GM12878 (cell line): ENCODE measurements at regions not wholly inside any gene's neighbourhood (a gene's known extent, or its start where the extent isn't known, plus 50 kb on each side); places are given as distances from the start of the nearest gene placed in this dataset.

Experiments
- ATAC-seq: fragments of 200-7000 bp; cut with Tn5 transposase; 3 replicates; pipeline ENCODE4 v1.9.1; 2020; ENCODE audit warnings: mild to moderate bottlenecking, moderate library complexity
- BruUV-seq: library from RNA; stranded (reverse); fragments of 400-500 nt; replicated peaks from 2 replicates; lab custom pipeline; 2021; lab: Mats Ljungman, UMichigan
- CTCF ChIA-PET: fragments of 300-600 bp; sonication (Branson Sonifier 250); formaldehyde crosslinking; extraction: SDS; loops from one replicate; lab custom pipeline; 2021; ENCODE audit warnings: inconsistent platforms; lab: Yijun Ruan, JAX
- POLR2A ChIA-PET: fragments of 350-600 bp; formaldehyde crosslinking; extraction: SDS; loops from one replicate; lab custom pipeline; 2021; ENCODE audit warnings: inconsistent platforms; lab: Charles Lee
- RAD21 ChIA-PET: fragments of 300-600 bp; sonication (Branson Sonifier 250); formaldehyde crosslinking; loops from one replicate; lab custom pipeline; 2023; ENCODE audit warnings: antibody characterized with exemption; ENCODE audit not compliant: unreplicated experiment; lab: Charles Lee
- SMC1A ChIA-PET: fragments of 300-600 bp; sonication (Branson Sonifier 250); formaldehyde crosslinking; loops from one replicate; lab custom pipeline; 2023; ENCODE audit not compliant: unreplicated experiment, uncharacterized antibody; lab: Charles Lee
- DNase-seq: peaks from one replicate; pipeline ENCODE4 v3.0.0-alpha.2; 2011; ENCODE audit warnings: low read depth, low spot score
- FAIRE-seq: peaks from 3 replicates; lab custom pipeline; 2011; peaks lifted over from hg19 to GRCh38; lab: Jason Lieb, UNC
- H2AFZ ChIP-seq: 2 replicates; pipeline ENCODE4 v1.6.0; 2011; ENCODE audit warnings: low read depth, low read length, control low read depth; ENCODE audit not compliant: control insufficient read depth
- H3K27ac ChIP-seq: 2 replicates; pipeline ENCODE4 v1.5.1; 2011; ENCODE audit warnings: control low read depth; ENCODE audit not compliant: control insufficient read depth, insufficient read depth
- H3K27me3 ChIP-seq, 2 experiments: replicated peaks in 1 of 2; 2 replicates each; pipeline versions ENCODE4 v1.6.0 to v1.6.1; 2011; ENCODE audit warnings: low read length in 1 of 2; ENCODE audit not compliant: control insufficient read depth in 2 of 2, insufficient read depth in 2 of 2
- H3K36me3 ChIP-seq, 2 experiments: 2 replicates each; pipeline ENCODE4 v1.5.1; 2011; ENCODE audit warnings: low read length in 1 of 2; ENCODE audit not compliant: control insufficient read depth in 2 of 2, insufficient read depth in 2 of 2
- H3K4me1 ChIP-seq: 2 replicates; pipeline ENCODE4 v1.6.1; 2011; ENCODE audit warnings: mild to moderate bottlenecking, low read length, moderate library complexity, mixed read lengths; ENCODE audit not compliant: control insufficient read depth, insufficient read depth
- H3K4me2 ChIP-seq: 2 replicates; pipeline ENCODE4 v1.6.0; 2011; ENCODE audit warnings: control low read depth; ENCODE audit not compliant: control insufficient read depth, insufficient read depth
- H3K4me3 ChIP-seq: fragments of 200-600 bp; sonication (generic); 2 replicates; pipeline ENCODE4 v1.5.1; 2016
- H3K79me2 ChIP-seq: 2 replicates; pipeline ENCODE4 v1.6.0; 2011; ENCODE audit warnings: low read length; ENCODE audit not compliant: control insufficient read depth, insufficient read depth
- H3K9ac ChIP-seq: 2 replicates; pipeline ENCODE4 v1.8.0; 2011; ENCODE audit warnings: low read length, control low read depth, mixed read lengths; ENCODE audit not compliant: control insufficient read depth, insufficient read depth
- H3K9me3 ChIP-seq: replicated peaks from 3 replicates; pipeline ENCODE4 v1.5.1; 2011; ENCODE audit warnings: mild to moderate bottlenecking, low read length; ENCODE audit not compliant: control insufficient read depth, insufficient read depth
- H4K20me1 ChIP-seq: 2 replicates; pipeline ENCODE4 v1.6.0; 2011; ENCODE audit not compliant: control insufficient read depth, insufficient read depth
- CHD1 ChIP-seq: IDR thresholded peaks from 2 replicates; pipeline ENCODE4 v1.6.1; 2012; ENCODE audit warnings: low read depth, low read length, improper control_type of control experiment
- IRF4 ChIP-seq: IDR thresholded peaks from 2 replicates; pipeline ENCODE4 v1.6.1; 2011; ENCODE audit warnings: low read depth, low read length
- MXI1 ChIP-seq: fragments of 150-350 bp; IDR thresholded peaks from 2 replicates; pipeline ENCODE4 v1.6.1; 2011; ENCODE audit warnings: low read depth, mild to moderate bottlenecking, inconsistent platforms, low read length, improper control_type of control experiment
- MYC ChIP-seq: IDR thresholded peaks from 2 replicates; pipeline ENCODE4 v1.6.1; 2011; ENCODE audit warnings: mild to moderate bottlenecking, low read length, moderate library complexity, inconsistent platforms; ENCODE audit not compliant: insufficient read depth, insufficient replicate concordance, insufficient read length, severe bottlenecking
- NR2F1 ChIP-seq: fragments of 450-650 bp; conservative IDR thresholded peaks from 2 replicates; pipeline ENCODE4 v1.6.1; 2017; ENCODE audit warnings: mild to moderate bottlenecking
- NRF1 ChIP-seq: conservative IDR thresholded peaks from 2 replicates; pipeline ENCODE4 v1.6.1; 2011; ENCODE audit warnings: mild to moderate bottlenecking, low read depth, low read length, improper control_type of control experiment
- SUPT20H ChIP-seq: IDR thresholded peaks from 2 replicates; pipeline ENCODE4 v1.6.1; 2011; ENCODE audit warnings: low read depth, mild to moderate bottlenecking, low read length, moderate library complexity, borderline replicate concordance; ENCODE audit not compliant: control insufficient read depth
- TCF3 ChIP-seq: IDR thresholded peaks from 2 replicates; pipeline ENCODE4 v1.6.1; 2012; ENCODE audit warnings: low read depth, mild to moderate bottlenecking, low read length, borderline replicate concordance; ENCODE audit not compliant: insufficient read depth
- TCF7 ChIP-seq: IDR thresholded peaks from 2 replicates; pipeline ENCODE4 v1.6.1; 2014; ENCODE audit warnings: antibody characterized with exemption, borderline replicate concordance
- ZNF217 ChIP-seq: fragments of 450-650 bp; IDR thresholded peaks from 2 replicates; pipeline ENCODE4 v1.6.1; 2017; ENCODE audit warnings: antibody characterized with exemption, mild to moderate bottlenecking
- WGBS: methylation state at CpG from one replicate; pipeline ENCODE4 v1.1.6; 2016; ENCODE audit warnings: low lambda C conversion rate; ENCODE audit not compliant: insufficient replicate concordance, insufficient coverage; ENCODE audit errors: missing lambda C conversion rate; 5-methylcytosine and 5-hydroxymethylcytosine counted together
- in situ Hi-C: fragments of 300-500 bp; cut with MboI; formaldehyde crosslinking; loops from 9 replicates; pipeline ENCODE4 v1.14.3; 2018; ENCODE audit warnings: mixed read lengths
- intact Hi-C: fragments of 100-400 bp; cut with micrococcal nuclease; formaldehyde crosslinking; loops from one replicate; pipeline ENCODE4 v1.14.2; 2022; ENCODE audit not compliant: unreplicated experiment
- TF ChIP-seq, protein P1 (sequence below): fragments of 450-650 bp; conservative IDR thresholded peaks from 2 replicates; pipeline ENCODE4 v1.6.1; 2017; ENCODE audit warnings: mild to moderate bottlenecking, moderate library complexity
- TF ChIP-seq, protein P2 (sequence below): fragments of 150-350 bp; IDR thresholded peaks from 2 replicates; pipeline ENCODE4 v1.6.1; 2014; ENCODE audit warnings: mild to moderate bottlenecking, low read depth, low read length

DNA sequence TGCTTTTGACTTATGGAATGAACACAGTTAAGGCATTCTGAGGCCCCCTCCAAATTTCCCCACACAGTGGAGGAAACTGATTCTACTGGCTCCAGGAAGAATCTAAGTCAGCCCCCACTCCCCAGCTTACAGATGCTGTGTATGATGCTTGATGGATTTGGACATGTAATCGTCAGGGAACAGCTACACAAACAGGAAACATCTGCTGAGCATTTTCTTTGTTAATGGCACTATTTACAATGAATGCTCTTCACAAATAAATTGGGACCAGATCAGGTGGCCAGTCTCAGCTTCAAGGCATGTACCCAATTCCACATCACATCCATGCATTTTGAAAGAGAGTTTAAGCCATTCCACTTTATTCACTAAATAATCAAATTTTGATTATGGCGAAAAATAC is 562.3 kb downstream of the SOX11 start (continued):
- TF ChIP-seq, protein P1, sequence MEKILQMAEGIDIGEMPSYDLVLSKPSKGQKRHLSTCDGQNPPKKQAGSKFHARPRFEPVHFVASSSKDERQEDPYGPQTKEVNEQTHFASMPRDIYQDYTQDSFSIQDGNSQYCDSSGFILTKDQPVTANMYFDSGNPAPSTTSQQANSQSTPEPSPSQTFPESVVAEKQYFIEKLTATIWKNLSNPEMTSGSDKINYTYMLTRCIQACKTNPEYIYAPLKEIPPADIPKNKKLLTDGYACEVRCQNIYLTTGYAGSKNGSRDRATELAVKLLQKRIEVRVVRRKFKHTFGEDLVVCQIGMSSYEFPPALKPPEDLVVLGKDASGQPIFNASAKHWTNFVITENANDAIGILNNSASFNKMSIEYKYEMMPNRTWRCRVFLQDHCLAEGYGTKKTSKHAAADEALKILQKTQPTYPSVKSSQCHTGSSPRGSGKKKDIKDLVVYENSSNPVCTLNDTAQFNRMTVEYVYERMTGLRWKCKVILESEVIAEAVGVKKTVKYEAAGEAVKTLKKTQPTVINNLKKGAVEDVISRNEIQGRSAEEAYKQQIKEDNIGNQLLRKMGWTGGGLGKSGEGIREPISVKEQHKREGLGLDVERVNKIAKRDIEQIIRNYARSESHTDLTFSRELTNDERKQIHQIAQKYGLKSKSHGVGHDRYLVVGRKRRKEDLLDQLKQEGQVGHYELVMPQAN: no peak
- no peak for TF ChIP-seq TCF7
- TF ChIP-seq, all 136 proteins: peak for 0

DNA sequence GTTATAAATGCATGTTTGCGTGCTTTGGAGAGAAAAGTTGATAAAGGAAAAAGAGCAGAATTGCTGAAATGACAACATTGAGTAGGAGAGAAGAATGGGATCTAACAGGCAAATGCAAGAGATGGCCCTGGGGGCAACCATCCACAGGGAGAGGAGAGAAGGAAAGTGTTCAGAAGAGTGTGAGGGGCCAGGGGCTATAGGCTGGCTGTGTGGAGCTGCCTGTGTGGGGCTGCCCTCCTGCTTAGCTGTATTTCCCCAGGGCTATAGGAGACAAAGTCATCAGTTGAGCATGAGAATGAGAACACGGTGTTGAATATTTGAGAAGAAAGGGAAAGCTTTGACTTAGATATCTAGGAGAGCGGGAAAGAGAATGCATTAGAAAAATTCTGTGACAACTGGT is 572.0 kb downstream of the SOX11 start:
- Histone ChIP-seq H2AFZ (no peak overlapping the region), H3K4me3 (no peak overlapping the region), H3K27me3 (no peaks in the 10 kb centered on the region), H3K4me1 (no peaks in the 10 kb centered on the region), H3K79me2 (no peaks in the 10 kb centered on the region), H3K4me2 (no peak overlapping the region), H4K20me1 (no peaks in the 10 kb centered on the region), H3K9me3 (no peaks in the 10 kb centered on the region; the same call in 2 of the 3 replicates), H3K36me3 (no peaks in the 10 kb centered on the region), H3K27ac (no peak overlapping the region), H3K9ac (no peak overlapping the region)
- POLR2A ChIA-PET: no interaction called here
- FAIRE-seq (no peak), DNase-seq (no peak), ATAC-seq (no peak)
- SMC1A ChIA-PET: interaction anchor here (0.5 kb wide), 1 partner anchor 14 kb away, joined by 3 read pairs; no protein-coding TSS in a partner anchor
- in situ Hi-C loops (no loop called here), intact Hi-C loops (no loop called here)
- TF ChIP-seq MYC (no peak), MXI1 (no peak), NRF1 (no peak), IRF4 (no peak), SUPT20H (no peak), CHD1 (no peak), ZNF217 (no peak), TCF3 (no peak), NR2F1 (no peak)
- TF ChIP-seq, protein P2, sequence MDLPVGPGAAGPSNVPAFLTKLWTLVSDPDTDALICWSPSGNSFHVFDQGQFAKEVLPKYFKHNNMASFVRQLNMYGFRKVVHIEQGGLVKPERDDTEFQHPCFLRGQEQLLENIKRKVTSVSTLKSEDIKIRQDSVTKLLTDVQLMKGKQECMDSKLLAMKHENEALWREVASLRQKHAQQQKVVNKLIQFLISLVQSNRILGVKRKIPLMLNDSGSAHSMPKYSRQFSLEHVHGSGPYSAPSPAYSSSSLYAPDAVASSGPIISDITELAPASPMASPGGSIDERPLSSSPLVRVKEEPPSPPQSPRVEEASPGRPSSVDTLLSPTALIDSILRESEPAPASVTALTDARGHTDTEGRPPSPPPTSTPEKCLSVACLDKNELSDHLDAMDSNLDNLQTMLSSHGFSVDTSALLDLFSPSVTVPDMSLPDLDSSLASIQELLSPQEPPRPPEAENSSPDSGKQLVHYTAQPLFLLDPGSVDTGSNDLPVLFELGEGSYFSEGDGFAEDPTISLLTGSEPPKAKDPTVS: no peak
- RAD21 ChIA-PET: no interaction called here
- 67% methylated on average over 3 of the region's 3 CpGs for WGBS
- CTCF ChIA-PET: no interaction called here
- BruUV-seq: no TSS peak
